ENCODE measurements at regions not wholly inside any gene's neighbourhood (a gene's known extent, or its start where the extent isn't known, plus 50 kb on each side); places are given as distances from the start of the nearest gene placed in this dataset.

GRCh38 chr2:153787612-153788011 is 84.1 kb upstream of the GALNT13 start:
- H3K79me2 ChIP-seq (ENCODE audit: insufficient read depth, low read length): no peaks in the 10 kb centered on the region
- no peak overlapping the region for H4K5ac ChIP-seq (ENCODE audit: insufficient read length, low read depth, low read length)
- no peak overlapping the region for H2AFZ ChIP-seq (ENCODE audit: low read length)
- H3K18ac ChIP-seq (ENCODE audit: insufficient read length, low read depth, low read length): no peak overlapping the region
- no peak overlapping the region for H3K56ac ChIP-seq (ENCODE audit: insufficient read length, low read depth, low read length)
- no peak overlapping the region for H3K27ac ChIP-seq (ENCODE audit: insufficient read length, low read depth, low read length)
- DNase-seq: no peak
- H3K23me2 ChIP-seq (ENCODE audit: insufficient read length, low read depth, low read length, poor library complexity, severe bottlenecking): no peaks in the 10 kb centered on the region
- H3K4me1 ChIP-seq (ENCODE audit: insufficient read depth, low read length): no peaks in the 10 kb centered on the region
- H2AK5ac ChIP-seq (ENCODE audit: insufficient read length, low read length): no peak overlapping the region
- peak; percentile 55 for TF ChIP-seq CTCF (conservative IDR thresholded peaks at IDR 0.05)
- no peak overlapping the region for H2BK5ac ChIP-seq (ENCODE audit: insufficient read length, low read length)
- no peak overlapping the region for H2BK20ac ChIP-seq (ENCODE audit: low read depth, low read length, poor library complexity, severe bottlenecking)
- H3K4me1 Mint-ChIP-seq: peaks cover 10 to 14% of the 10 kb centered on the region in 2 experiments
- no peak overlapping the region for H4K91ac ChIP-seq (ENCODE audit: insufficient read length, low read depth, low read length)
- peaks cover 2 to 6% of the 10 kb centered on the region in 2 experiments; a peak in 4 of 5 replicates for H3K9me3 Mint-ChIP-seq
- peak overlapping the region in 1 of 3 experiments; percentile 3; a peak in 1 of 7 replicates for H3K27ac Mint-ChIP-seq
- H3K4ac ChIP-seq (ENCODE audit: low read depth, low read length): no peak overlapping the region
- H2BK12ac ChIP-seq (ENCODE audit: insufficient read length, low read depth, low read length): no peak overlapping the region
- no peak overlapping the region for H4K8ac ChIP-seq (replicated peaks; ENCODE audit: insufficient read length, low read depth, low read length)
- H3K36me3 Mint-ChIP-seq (ENCODE audit: insufficient read depth in 1 of 3, low read depth in 3 of 3): no peaks in the 10 kb centered on the region; a peak in 1 of 7 replicates
- no peaks in the 10 kb centered on the region for H3K79me1 ChIP-seq (ENCODE audit: insufficient read depth, low read depth, low read length, poor library complexity, severe bottlenecking)
- WGBS (ENCODE audit: extremely low coverage, insufficient read length, low lambda C conversion rate): no CpG with 5 or more reads among the region's 1 CpG
- H2BK120ac ChIP-seq (ENCODE audit: low read depth, low read length, poor library complexity, severe bottlenecking): no peak overlapping the region
- H3K27me3 ChIP-seq (ENCODE audit: insufficient read depth, low read length): no peaks in the 10 kb centered on the region
- no peak overlapping the region for H3K23ac ChIP-seq (ENCODE audit: insufficient read length, low read depth, low read length)
- no peak overlapping the region for H3K9ac ChIP-seq (ENCODE audit: extremely low read depth, insufficient read length, low read length)
- H3T11ph ChIP-seq (ENCODE audit: low read length): no peak overlapping the region
- no peak overlapping the region for H2BK15ac ChIP-seq (ENCODE audit: low read depth, low read length)
- H3K4me3 Mint-ChIP-seq: no peak overlapping the region
- no peaks in the 10 kb centered on the region for H4K20me1 ChIP-seq (ENCODE audit: control insufficient read depth, insufficient read depth, insufficient read length)
- H3K14ac ChIP-seq (ENCODE audit: insufficient read depth, low read length): no peak overlapping the region
- H3K9me3 ChIP-seq (ENCODE audit: control insufficient read depth, low read depth, low read length): no peaks in the 10 kb centered on the region
- H3K27me3 Mint-ChIP-seq (ENCODE audit: low read depth): no peaks in the 10 kb centered on the region
- H3K4me2 ChIP-seq (ENCODE audit: insufficient read depth, insufficient read length, low read length): no peak overlapping the region
